Right atrium auricular region (tissue), 2 donors: ENCODE measurements at regions not wholly inside any gene's neighbourhood (a gene's known extent, or its start where the extent isn't known, plus 50 kb on each side); places are given as distances from the start of the nearest gene placed in this dataset.

ENCODE experiments used
- DNase-seq: peaks from one replicate; pipeline ENCODE4 v3.0.0-alpha.2; 2019; ENCODE audit warnings: low spot score
- H3K27ac ChIP-seq, 2 donors: fragments of 200-600 bp; sonication (generic); 1 replicate in 1 of 2; 2 replicates in 1 of 2; pipeline ENCODE4 v1.5.1; 2016 to 2019
- H3K27me3 ChIP-seq, 2 donors: fragments of 200-600 bp; sonication (generic); one replicate each; pipeline versions ENCODE4 v1.5.1 to v1.6.0; 2017 to 2019
- H3K36me3 ChIP-seq: fragments of 200-600 bp; sonication (generic); one replicate; pipeline ENCODE4 v1.5.1; 2016
- H3K4me1 ChIP-seq, 2 donors: fragments of 200-600 bp; sonication (generic); one replicate each; pipeline versions ENCODE4 v1.5.1 to v1.6.0; 2017 to 2019
- H3K4me3 ChIP-seq, 2 donors: fragments of 200-600 bp; sonication (generic); 1 replicate in 1 of 2; 2 replicates in 1 of 2; pipeline ENCODE4 v1.5.1; 2017 to 2019; ENCODE audit warnings: mild to moderate bottlenecking in 1 of 2, moderate library complexity in 1 of 2
- H3K9me3 ChIP-seq, 2 donors: fragments of 200-600 bp; sonication (generic); one replicate each; pipeline ENCODE4 v1.5.1; 2019
- TF ChIP-seq, protein P1 (sequence below), 2 donors: fragments of 200-600 bp; sonication (generic); IDR thresholded peaks; one replicate each; pipeline ENCODE4 v1.5.1; 2019; ENCODE audit warnings: antibody characterized with exemption in 2 of 2

- Histone ChIP-seq H3K9me3 (peaks cover 3 to 24% of the 10 kb centered on the region in 2 donors), H3K27me3 (no peaks in the 10 kb centered on the region), H3K36me3 (no peaks in the 10 kb centered on the region), H3K4me1 (no peaks in the 10 kb centered on the region), H3K4me3 (no peak overlapping the region), H3K27ac (no peak overlapping the region)
- TF ChIP-seq, protein P1, sequence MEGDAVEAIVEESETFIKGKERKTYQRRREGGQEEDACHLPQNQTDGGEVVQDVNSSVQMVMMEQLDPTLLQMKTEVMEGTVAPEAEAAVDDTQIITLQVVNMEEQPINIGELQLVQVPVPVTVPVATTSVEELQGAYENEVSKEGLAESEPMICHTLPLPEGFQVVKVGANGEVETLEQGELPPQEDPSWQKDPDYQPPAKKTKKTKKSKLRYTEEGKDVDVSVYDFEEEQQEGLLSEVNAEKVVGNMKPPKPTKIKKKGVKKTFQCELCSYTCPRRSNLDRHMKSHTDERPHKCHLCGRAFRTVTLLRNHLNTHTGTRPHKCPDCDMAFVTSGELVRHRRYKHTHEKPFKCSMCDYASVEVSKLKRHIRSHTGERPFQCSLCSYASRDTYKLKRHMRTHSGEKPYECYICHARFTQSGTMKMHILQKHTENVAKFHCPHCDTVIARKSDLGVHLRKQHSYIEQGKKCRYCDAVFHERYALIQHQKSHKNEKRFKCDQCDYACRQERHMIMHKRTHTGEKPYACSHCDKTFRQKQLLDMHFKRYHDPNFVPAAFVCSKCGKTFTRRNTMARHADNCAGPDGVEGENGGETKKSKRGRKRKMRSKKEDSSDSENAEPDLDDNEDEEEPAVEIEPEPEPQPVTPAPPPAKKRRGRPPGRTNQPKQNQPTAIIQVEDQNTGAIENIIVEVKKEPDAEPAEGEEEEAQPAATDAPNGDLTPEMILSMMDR (IDR thresholded peaks at IDR 0.05) = no peak
- no peak for DNase-seq
Observed at GRCh38 chr9:8188723-8189407, 389.3 kb upstream of the DMAC1 start.

DNA sequence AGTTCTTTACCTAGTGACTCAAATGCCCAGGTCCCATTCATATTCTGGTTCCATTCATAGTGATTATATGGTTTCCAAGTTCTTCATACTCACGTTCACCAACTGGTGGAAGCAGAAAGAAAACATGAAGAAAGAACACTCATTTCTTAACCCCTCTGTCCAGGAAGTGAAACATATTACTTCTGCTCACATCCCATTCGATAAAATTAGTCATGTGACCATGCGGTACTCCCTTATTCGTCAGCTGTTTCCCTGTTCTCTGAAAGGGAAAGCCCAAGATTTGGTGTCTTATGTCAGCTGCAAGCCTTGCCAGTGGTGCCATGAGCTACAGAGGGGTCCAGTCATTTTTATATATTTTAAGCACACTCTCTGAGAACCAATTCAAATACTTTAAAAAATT is 387.0 kb upstream of the DMAC1 start:
- TF ChIP-seq, protein P1 (IDR thresholded peaks at IDR 0.05) = no peak
- Histone ChIP-seq H3K27ac (no peak overlapping the region), H3K36me3 (no peaks in the 10 kb centered on the region), H3K9me3 (peaks cover 0 to 6% of the 10 kb centered on the region in 2 donors), H3K4me3 (no peak overlapping the region), H3K27me3 (no peaks in the 10 kb centered on the region), H3K4me1 (no peaks in the 10 kb centered on the region)
- no peak for DNase-seq

DNA sequence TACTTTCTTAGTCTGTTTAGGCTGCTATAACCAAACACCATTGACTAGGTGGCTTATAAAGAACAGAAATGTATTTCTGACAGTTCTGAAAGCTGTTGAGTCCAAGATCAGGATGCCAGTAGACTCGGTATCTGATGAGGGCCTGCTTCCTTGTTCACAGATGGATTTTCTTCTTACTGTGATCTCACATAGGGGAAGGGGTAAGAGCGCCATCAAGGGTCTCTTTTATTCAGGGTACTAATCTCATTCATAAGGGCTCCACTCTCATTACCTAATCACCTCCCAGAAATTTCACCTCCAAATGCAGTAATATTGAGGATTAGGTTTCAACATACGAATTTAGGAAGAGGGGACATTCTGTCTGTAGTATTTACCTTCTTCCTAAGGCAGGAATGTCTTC is 384.0 kb upstream of the DMAC1 start:
- Histone ChIP-seq H3K4me3 (no peak overlapping the region), H3K9me3 (no peaks in the 10 kb centered on the region), H3K27me3 (no peaks in the 10 kb centered on the region), H3K4me1 (no peaks in the 10 kb centered on the region), H3K27ac (no peak overlapping the region), H3K36me3 (no peaks in the 10 kb centered on the region)
- TF ChIP-seq, protein P1 (IDR thresholded peaks at IDR 0.05) = no peak
- DNase-seq = no peak

- no peaks in the 10 kb centered on the region for H3K27me3 ChIP-seq
- no peaks in the 10 kb centered on the region for H3K36me3 ChIP-seq
- no peaks in the 10 kb centered on the region for H3K9me3 ChIP-seq
- H3K27ac ChIP-seq = no peak overlapping the region
- H3K4me1 ChIP-seq = no peaks in the 10 kb centered on the region
- no peak for DNase-seq
- H3K4me3 ChIP-seq = no peak overlapping the region
- TF ChIP-seq, protein P1 (IDR thresholded peaks at IDR 0.05) = no peak
Observed at GRCh38 chr9:8179381-8180053, 379.9 kb upstream of the DMAC1 start.

GRCh38 chr9:8172000-8172399 is 372.4 kb upstream of the DMAC1 start:
- no peak for DNase-seq
- no peaks in the 10 kb centered on the region for H3K27me3 ChIP-seq
- H3K4me3 ChIP-seq = no peak overlapping the region
- H3K36me3 ChIP-seq = no peaks in the 10 kb centered on the region
- peaks cover 0 to 4% of the 10 kb centered on the region in 2 donors for H3K4me1 ChIP-seq
- TF ChIP-seq, protein P1 (IDR thresholded peaks at IDR 0.05) = no peak
- no peaks in the 10 kb centered on the region for H3K9me3 ChIP-seq
- H3K27ac ChIP-seq = no peak overlapping the region
